ENCODE measurements at regions not wholly inside any gene's neighbourhood (a gene's known extent, or its start where the extent isn't known, plus 50 kb on each side); places are given as distances from the start of the nearest gene placed in this dataset.

DNA sequence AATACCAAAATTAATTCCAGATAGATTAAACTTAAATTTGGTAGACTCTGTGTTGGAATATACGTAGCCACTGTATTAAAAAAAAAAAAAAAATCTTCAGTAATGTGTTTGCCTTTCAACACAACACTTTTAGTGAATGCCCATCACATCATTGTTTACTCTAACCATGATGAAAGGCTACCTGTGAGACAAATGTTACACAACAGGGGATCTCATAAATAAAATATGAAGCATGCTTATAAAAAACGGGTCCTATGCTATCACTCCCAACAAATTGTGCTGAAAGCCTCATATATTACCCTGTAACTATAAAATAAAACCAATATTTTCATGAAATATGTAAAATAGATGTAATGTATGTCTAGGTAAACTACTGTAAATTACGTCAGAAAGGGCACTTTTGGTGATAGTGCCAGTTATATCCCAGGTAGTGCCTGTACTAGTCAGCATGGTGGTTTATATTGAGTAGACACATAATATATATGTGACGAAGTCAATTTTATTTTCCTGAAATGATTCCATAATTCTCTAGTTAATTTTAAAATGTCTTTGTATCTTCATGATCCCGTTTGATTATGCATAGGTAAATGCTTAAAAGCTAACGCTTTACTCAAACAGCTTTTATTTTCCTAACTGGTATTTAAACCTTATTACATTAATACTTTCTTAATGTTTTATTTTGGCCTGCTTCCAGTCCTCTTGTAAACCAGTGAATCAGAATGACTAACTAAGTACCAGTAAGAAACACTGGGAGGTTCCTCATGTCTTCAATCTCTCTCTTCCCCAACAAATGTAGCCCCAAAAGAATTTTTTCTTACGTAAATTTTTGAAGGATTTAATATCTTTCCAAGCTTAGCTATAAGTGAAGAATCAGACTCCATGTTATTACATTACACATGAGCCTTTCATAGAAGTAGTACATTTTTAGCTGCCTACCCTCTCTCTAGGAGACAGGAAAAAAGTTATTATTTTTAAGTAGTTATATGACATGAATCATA, 420.3 kb downstream of the GABRG2 start:
- Histone ChIP-seq H2AFZ (ENCODE audit: low read length) (no peak overlapping the region), H3K79me2 (ENCODE audit: insufficient read depth, low read length) (no peaks in the 10 kb centered on the region), H3F3A (ENCODE audit: insufficient read depth, low read length) (no peaks in the 10 kb centered on the region), H3K9me3 (ENCODE audit: low read length) (no peaks in the 10 kb centered on the region), H3K27me3 (ENCODE audit: insufficient read depth, low read length) (no peaks in the 10 kb centered on the region), H4K20me1 (ENCODE audit: insufficient read depth, low read length) (no peaks in the 10 kb centered on the region), H3K4me1 (ENCODE audit: insufficient read depth, low read length, severe bottlenecking) (no peaks in the 10 kb centered on the region), H3K9me2 (ENCODE audit: low read depth, low read length) (no peaks in the 10 kb centered on the region), H3K36me3 (ENCODE audit: insufficient read depth, low read length) (no peaks in the 10 kb centered on the region), H3K27ac (ENCODE audit: low read depth, low read length, poor library complexity, severe bottlenecking) (no peak overlapping the region), H3K4me2 (ENCODE audit: low read length) (no peak overlapping the region), H3K4me3 (ENCODE audit: low read depth, low read length, poor library complexity, severe bottlenecking) (no peak overlapping the region), H3K9ac (ENCODE audit: low read length) (no peak overlapping the region)
- TF ChIP-seq EZH2 (IDR thresholded peaks at IDR 0.05; ENCODE audit: borderline replicate concordance, low read length): no peak

DNA sequence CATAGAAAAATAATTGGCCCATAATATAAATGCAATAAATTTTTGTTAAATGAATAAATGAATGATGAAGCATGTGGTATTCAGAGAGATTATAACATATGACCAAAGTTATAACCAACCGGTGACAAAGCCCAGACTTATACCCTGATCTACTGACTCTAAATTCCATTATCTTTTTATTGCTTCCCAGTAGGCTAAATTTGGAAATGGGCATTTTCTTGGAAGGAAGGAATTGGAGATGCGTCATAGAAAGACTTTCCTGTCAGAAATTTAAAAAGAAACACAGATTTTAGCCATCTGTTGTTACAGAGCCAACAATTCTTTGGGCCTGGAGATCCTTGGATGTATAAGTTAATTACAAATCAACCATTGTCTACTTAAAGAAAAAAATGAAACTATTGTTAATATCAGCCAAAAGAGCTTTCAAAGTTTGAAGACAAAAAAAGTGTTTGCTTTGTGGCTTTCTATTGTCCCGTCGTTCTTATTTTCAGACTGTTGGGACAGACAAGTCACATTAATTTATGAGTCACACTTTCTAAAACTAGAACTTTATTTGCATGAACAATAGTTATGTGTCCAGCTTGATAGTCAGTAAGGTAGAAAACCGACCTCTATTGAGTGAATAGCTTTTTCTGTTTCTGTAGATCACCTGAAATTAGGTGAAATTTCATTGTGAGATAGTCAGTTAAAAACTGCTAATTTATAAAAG, 428.7 kb downstream of the GABRG2 start:
- H2AFZ ChIP-seq (ENCODE audit: low read length): no peak overlapping the region
- no peak overlapping the region for H3K4me3 ChIP-seq (ENCODE audit: low read depth, low read length, poor library complexity, severe bottlenecking)

DNA sequence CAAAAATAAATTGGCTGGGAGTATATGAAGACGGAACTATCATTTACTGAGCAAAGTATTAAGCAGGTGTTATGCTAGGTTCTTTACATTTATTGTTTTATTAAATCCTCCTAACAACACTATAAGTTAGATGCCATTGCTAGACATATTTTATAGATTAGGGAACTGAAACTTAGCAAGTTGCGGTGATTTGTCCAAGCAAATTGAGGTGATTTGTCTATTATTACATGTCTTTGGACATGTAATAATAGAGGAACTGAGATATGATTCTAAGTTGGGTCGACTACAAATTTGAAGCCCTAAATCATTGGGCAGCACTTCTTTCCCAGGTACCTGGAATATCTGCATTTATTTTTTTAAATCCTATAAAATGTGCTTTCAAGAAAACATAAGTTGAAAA, 429.9 kb downstream of the GABRG2 start:
- Histone ChIP-seq H3F3A (ENCODE audit: insufficient read depth, low read length) (no peaks in the 10 kb centered on the region), H3K27ac (ENCODE audit: low read depth, low read length, poor library complexity, severe bottlenecking) (no peak overlapping the region), H3K9me3 (ENCODE audit: low read length) (no peaks in the 10 kb centered on the region), H4K20me1 (ENCODE audit: insufficient read depth, low read length) (no peaks in the 10 kb centered on the region), H3K27me3 (ENCODE audit: insufficient read depth, low read length) (no peaks in the 10 kb centered on the region), H3K4me3 (ENCODE audit: low read depth, low read length, poor library complexity, severe bottlenecking) (no peak overlapping the region), H3K36me3 (ENCODE audit: insufficient read depth, low read length) (no peaks in the 10 kb centered on the region), H2AFZ (ENCODE audit: low read length) (no peak overlapping the region), H3K79me2 (ENCODE audit: insufficient read depth, low read length) (no peaks in the 10 kb centered on the region), H3K4me2 (ENCODE audit: low read length) (no peak overlapping the region), H3K9me2 (ENCODE audit: low read depth, low read length) (no peaks in the 10 kb centered on the region), H3K9ac (ENCODE audit: low read length) (no peak overlapping the region), H3K4me1 (ENCODE audit: insufficient read depth, low read length, severe bottlenecking) (no peaks in the 10 kb centered on the region)
- TF ChIP-seq, protein P1, sequence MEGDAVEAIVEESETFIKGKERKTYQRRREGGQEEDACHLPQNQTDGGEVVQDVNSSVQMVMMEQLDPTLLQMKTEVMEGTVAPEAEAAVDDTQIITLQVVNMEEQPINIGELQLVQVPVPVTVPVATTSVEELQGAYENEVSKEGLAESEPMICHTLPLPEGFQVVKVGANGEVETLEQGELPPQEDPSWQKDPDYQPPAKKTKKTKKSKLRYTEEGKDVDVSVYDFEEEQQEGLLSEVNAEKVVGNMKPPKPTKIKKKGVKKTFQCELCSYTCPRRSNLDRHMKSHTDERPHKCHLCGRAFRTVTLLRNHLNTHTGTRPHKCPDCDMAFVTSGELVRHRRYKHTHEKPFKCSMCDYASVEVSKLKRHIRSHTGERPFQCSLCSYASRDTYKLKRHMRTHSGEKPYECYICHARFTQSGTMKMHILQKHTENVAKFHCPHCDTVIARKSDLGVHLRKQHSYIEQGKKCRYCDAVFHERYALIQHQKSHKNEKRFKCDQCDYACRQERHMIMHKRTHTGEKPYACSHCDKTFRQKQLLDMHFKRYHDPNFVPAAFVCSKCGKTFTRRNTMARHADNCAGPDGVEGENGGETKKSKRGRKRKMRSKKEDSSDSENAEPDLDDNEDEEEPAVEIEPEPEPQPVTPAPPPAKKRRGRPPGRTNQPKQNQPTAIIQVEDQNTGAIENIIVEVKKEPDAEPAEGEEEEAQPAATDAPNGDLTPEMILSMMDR (IDR thresholded peaks at IDR 0.05; ENCODE audit: low read length): no peak
- TF ChIP-seq EZH2 (IDR thresholded peaks at IDR 0.05; ENCODE audit: borderline replicate concordance, low read length): no peak

More for the DNA sequence above, 428.7 kb downstream of the GABRG2 start:
- Histone ChIP-seq H3K27me3 (ENCODE audit: insufficient read depth, low read length) (no peaks in the 10 kb centered on the region), H3K79me2 (ENCODE audit: insufficient read depth, low read length) (no peaks in the 10 kb centered on the region), H3K27ac (ENCODE audit: low read depth, low read length, poor library complexity, severe bottlenecking) (no peak overlapping the region), H3K36me3 (ENCODE audit: insufficient read depth, low read length) (no peaks in the 10 kb centered on the region), H3K9me2 (ENCODE audit: low read depth, low read length) (no peaks in the 10 kb centered on the region), H3K9me3 (ENCODE audit: low read length) (no peaks in the 10 kb centered on the region), H4K20me1 (ENCODE audit: insufficient read depth, low read length) (no peaks in the 10 kb centered on the region), H3K9ac (ENCODE audit: low read length) (no peak overlapping the region), H3F3A (ENCODE audit: insufficient read depth, low read length) (no peaks in the 10 kb centered on the region), H3K4me1 (ENCODE audit: insufficient read depth, low read length, severe bottlenecking) (no peaks in the 10 kb centered on the region), H3K4me2 (ENCODE audit: low read length) (no peak overlapping the region)
- TF ChIP-seq EZH2 (IDR thresholded peaks at IDR 0.05; ENCODE audit: borderline replicate concordance, low read length): no peak
- TF ChIP-seq, protein P1 (IDR thresholded peaks at IDR 0.05; ENCODE audit: low read length): no peak

Measured in OCI-LY1 (cell line).